ENCODE measurements at regions not wholly inside any gene's neighbourhood (a gene's known extent, or its start where the extent isn't known, plus 50 kb on each side); places are given as distances from the start of the nearest gene placed in this dataset.

DNA sequence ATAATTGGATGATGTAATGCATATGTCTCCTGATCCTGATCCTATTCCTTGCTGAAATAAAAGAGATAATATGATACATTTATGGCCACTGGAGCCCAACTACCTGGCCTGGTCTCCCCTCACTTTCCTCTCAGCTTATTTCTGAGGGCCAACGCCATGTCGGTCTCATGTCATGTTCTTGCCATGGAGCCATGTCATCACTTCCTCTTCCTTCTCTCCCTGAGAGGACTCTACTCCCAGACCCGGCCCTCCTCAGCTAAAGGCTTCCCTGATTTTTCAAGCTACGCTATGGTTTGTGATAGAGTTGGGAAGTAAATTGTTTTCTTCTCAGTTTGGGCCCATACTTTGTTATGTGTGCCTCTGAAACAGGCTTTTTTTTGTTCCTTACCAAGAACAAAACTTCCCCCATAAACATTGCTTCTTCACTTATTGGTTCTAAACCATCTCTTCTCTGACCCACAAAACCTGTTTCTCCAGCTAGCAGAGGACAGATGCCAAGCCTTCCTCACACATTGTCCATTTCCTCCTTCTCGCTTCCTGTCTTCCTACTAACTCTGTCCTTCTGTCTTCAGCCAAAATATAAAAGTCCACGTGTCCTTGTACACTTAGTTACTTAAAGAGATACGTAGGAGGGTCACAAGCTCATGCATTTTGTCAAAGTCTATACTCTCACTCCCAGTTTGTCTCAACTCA lies 319.9 kb upstream of the DACH1 start:
- Histone ChIP-seq H3K4me3 (no peak overlapping the region), H3K36me3 (ENCODE audit: low read depth) (no peaks in the 10 kb centered on the region), H3K4me1 (ENCODE audit: low read depth) (peaks cover 8% of the 10 kb centered on the region), H3K9me3 (no peaks in the 10 kb centered on the region)
- ATAC-seq (peak; percentile 94), DNase-seq (peak in 1 of 3 donors; percentile 68)
- no peak for TF ChIP-seq CTCF (IDR thresholded peaks at IDR 0.05)
- intact Hi-C loops (cut with DNase I, micrococcal nuclease), result no loop called here

DNA sequence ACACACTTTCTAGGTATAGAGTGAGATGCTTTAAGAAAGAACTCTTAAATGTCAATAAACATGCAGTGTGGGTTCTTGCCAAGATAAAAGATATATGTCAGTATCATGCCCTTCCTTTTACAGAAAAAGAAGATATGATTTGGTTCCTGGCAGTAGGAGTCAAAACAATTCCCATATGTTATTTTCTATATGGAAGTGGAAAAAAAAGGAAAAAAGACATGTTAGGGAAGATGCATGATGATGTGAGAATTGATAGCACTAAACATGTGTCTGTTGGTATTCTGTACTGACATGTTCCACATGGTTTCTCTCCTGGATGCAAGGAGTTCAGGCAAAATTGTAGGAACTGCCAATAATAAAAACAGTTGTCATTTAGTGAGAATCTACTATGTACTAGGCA lies 318.8 kb upstream of the DACH1 start:
- intact Hi-C loops (cut with DNase I, micrococcal nuclease), result no loop called here
- ATAC-seq (no peak), DNase-seq (no peak)
- Histone ChIP-seq H3K4me1 (ENCODE audit: low read depth) (peaks cover 8% of the 10 kb centered on the region), H3K4me3 (no peak overlapping the region), H3K9me3 (no peaks in the 10 kb centered on the region), H3K36me3 (ENCODE audit: low read depth) (no peaks in the 10 kb centered on the region)
- no peak for TF ChIP-seq CTCF (IDR thresholded peaks at IDR 0.05)

- Histone ChIP-seq H3K36me3 (ENCODE audit: low read depth) (no peaks in the 10 kb centered on the region), H3K4me3 (no peak overlapping the region), H3K4me1 (ENCODE audit: low read depth) (peaks cover 3% of the 10 kb centered on the region), H3K9me3 (no peaks in the 10 kb centered on the region)
- DNase-seq (no peak), ATAC-seq (no peak)
- no peak for TF ChIP-seq CTCF (IDR thresholded peaks at IDR 0.05)
- intact Hi-C loops (cut with DNase I, micrococcal nuclease), result no loop called here
Measured at GRCh38 chr13:72181661-72182060, 314.7 kb upstream of the DACH1 start.

GRCh38 chr13:72180253-72180952 lies 313.4 kb upstream of the DACH1 start:
- Histone ChIP-seq H3K36me3 (ENCODE audit: low read depth) (no peaks in the 10 kb centered on the region), H3K4me1 (ENCODE audit: low read depth) (no peaks in the 10 kb centered on the region), H3K9me3 (no peaks in the 10 kb centered on the region), H3K4me3 (no peak overlapping the region)
- TF ChIP-seq CTCF (IDR thresholded peaks at IDR 0.05), result no peak
- ATAC-seq, result no peak
- intact Hi-C loops (cut with DNase I, micrococcal nuclease), result no loop called here
- no peak for DNase-seq

DNA sequence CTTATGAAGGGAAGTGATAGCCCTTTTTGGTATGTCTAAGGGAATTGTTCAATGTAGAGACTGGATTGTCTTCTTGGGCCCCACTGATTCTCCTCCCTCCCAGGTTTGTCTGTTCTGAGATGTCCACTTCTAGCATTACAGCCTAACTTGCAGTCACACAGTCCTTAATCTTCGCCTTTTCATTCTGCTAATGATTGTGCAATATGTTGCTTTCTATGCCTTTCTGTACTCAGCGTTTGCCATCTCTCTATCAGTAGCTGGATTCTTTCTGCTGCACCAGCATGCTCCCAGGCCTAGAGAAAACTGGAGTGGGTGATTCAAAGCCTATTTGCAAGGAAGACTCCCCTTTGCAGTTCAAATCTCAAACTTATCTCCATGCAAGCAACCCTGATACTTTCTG lies 307.5 kb upstream of the DACH1 start:
- no peak for DNase-seq

More for the DNA sequence above, 307.5 kb upstream of the DACH1 start:
- intact Hi-C loops (cut with DNase I, micrococcal nuclease), result no loop called here
- Histone ChIP-seq H3K4me3 (no peak overlapping the region), H3K9me3 (no peaks in the 10 kb centered on the region), H3K4me1 (ENCODE audit: low read depth) (no peaks in the 10 kb centered on the region), H3K36me3 (ENCODE audit: low read depth) (no peaks in the 10 kb centered on the region)
- TF ChIP-seq CTCF (IDR thresholded peaks at IDR 0.05), result no peak
- ATAC-seq, result no peak

Measured in mucosa of descending colon (tissue), 3 donors.